H54 (cell line): ENCODE measurements at regions not wholly inside any gene's neighbourhood (a gene's known extent, or its start where the extent isn't known, plus 50 kb on each side); places are given as distances from the start of the nearest gene placed in this dataset.

Source experiments
- DNase-seq: peaks from one replicate; pipeline ENCODE4 v3.0.0; 2011; ENCODE audit warnings: low spot score, mixed read lengths; ENCODE audit not compliant: insufficient read length
- FAIRE-seq: peaks from 3 replicates; lab custom pipeline; 2011; peaks lifted over from hg19 to GRCh38; lab: Jason Lieb, UNC
- POLR2A ChIP-seq: IDR thresholded peaks from 2 replicates; pipeline ENCODE4 v1.6.1; 2011; ENCODE audit warnings: low read depth, mild to moderate bottlenecking, low read length

DNA sequence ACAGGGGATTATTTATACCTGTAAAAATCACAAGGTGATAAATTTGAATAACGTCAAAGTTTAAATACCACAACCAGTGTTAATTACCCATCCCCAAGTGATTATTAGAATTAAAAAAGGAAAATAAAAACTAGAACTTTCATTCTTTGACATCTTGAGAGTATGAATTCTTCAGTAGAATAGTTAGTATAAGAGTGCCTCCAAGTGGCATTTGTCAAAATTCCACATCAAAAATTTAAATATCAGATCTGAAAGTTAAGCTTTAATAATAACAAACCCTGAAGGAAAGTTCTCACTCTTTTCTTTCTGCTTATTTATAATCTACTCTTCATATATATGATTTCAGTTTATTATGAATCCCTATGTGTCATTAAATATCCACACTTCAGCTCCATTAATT lies 273.7 kb upstream of the KYNU start:
- FAIRE-seq (no peak), DNase-seq (no peak)
- TF ChIP-seq POLR2A, result no peak

DNA sequence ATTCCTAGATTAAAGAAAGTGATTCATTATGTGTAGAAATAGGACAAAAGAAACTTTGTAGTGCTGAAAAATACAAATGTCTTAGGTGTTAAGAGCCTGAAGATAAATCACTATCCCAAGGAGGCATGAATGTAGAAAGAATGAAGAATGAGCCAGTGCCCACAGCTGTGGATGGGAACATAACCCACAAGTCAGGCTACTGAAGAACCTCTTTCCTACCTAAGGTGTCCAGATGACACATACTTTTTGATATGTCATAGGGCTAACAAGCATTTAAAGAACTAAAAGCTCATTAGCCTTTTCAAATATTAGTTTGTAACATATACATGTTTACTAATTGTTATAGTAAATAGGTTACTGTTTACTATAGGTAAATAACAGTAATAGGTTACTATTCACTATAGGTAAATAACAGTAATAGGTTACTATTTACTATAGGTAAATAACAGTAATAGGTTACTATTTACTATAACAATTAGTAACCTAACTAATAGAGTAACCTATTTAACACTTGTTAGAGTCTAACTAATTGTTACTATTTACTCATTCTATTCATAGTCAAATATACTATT lies 275.0 kb upstream of the KYNU start:
- DNase-seq (no peak), FAIRE-seq (no peak)
- TF ChIP-seq POLR2A, result no peak

DNA sequence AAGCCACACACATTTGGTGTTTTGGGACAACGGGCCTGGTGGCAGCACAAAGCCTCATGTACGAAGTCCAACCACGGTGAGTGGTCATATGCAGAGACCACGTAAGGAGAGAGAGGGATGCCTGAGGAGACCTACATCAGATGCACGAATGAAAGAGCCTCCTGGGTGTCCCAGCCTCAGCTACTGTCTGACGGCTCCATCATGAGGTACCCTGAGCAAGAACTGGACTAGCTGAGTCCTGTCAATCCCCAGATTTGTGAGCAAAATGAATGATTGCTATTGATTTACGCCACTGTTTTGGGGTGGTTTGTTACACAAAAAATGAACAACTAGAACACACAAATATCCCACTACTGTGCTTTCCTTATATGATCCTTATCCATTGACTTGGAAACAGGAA lies 275.7 kb upstream of the KYNU start:
- FAIRE-seq (no peak), DNase-seq (no peak)
- TF ChIP-seq POLR2A, result no peak

DNA sequence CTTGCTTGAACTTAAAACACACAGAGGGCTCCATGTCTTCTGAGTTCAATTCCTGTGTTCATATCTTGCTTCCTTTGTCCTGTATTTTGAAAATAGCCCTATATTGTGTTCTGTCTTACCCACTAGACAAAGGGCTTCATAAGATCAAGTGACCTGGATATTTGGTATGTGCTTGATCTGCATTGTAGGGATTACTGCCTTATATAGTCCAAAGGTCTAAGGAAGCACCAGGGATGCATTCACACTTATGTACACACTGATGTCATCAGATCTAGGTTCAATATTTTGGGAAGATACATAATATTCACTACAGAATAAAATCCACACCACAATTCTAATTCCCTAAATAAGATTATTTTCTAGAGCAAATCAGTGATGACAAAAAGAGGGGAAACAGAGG lies 278.0 kb upstream of the KYNU start:
- TF ChIP-seq POLR2A, result no peak
- no peak for FAIRE-seq
- no peak for DNase-seq

DNA sequence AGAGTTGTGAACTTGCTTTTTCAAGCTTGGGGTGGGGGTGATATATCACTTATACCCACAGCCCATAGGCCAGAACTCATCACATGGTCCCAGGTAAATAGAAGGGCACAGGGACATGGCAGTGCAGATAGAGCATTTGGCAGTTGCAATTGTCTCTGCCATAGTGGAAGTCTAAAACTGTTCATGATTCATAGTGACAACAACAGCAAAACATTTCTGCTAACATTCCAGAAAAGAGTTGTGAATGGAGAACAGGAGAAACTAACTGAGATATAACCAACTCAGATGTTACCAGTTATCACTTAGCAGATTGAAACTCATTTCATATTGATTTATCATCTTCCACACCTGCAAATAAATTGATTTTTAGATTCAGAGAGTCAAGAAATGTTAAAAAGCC lies 278.6 kb upstream of the KYNU start:
- TF ChIP-seq POLR2A, result no peak
- FAIRE-seq (peak; percentile 75), DNase-seq (no peak)

DNA sequence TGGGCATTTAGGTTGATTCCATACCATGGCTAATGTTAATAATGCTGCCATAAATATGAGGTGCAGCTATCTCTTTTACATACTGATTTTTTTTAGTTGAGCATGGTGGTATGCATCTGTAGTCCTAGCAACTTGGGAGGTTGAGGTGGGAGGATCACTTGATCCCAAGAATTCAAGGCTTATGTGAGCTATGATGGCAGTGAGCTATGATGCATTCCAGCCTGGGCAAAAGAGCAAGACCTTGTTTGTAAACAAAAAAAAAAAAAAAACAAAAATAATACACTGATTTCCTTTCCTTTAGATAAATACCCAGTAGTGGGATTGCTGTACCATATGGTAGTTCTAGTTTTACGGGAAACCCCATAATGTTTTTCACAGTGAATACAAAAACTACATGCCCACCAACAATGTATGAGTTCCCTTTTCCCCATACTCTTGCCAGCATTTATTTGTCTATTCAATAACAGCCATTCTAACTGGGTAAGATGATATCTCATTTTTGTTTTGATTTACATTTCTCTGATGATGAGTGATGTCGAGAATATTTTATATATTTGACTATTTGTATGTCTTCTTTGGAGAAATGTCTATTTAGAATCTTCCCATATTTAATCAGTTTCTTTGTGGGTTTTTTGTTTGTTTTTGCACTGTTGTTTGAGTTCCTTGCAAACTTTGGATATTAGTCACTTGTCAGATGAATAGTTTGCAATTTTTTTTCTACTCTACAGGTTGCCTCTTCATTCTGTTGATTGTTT lies 281.0 kb upstream of the KYNU start:
- FAIRE-seq, result peak; percentile 75
- TF ChIP-seq POLR2A, result no peak
- no peak for DNase-seq

DNA sequence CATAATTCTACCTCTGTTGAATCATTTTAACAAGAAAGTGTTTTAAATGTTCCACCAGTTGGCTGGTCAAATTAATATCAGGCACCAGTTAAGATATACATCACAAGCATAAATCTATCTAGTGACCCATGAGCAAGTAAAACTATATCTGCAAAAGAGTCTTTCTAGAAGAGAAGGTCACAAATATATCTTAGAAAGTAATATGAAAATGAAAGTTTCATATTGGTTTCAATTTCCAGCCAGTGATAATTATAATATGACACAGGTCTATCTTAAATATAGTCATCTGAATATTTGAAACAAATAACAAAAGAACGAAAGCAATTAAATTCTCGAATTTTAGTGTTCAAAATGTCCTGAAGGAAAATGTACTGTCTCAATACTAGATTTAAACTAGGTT lies 282.5 kb upstream of the KYNU start:
- no peak for TF ChIP-seq POLR2A
- DNase-seq, result no peak
- no peak for FAIRE-seq

DNA sequence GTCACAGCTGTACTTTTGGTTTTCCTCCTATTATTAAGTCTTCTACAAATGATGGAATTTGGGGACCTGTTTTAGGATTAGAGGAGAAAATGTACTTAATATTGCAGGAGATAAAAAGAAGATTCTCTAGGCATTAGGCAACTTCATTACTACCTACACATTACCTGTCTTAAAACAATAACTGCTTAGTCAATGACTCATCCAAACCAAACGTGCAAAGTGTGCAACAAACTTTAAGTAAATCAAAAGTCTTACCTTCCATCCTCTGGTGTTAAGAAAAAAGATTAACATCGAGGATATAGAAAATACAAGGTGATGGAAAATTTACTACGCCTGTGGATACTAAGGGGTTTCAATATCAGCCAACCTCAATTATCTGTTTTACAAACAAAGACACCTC lies 285.3 kb upstream of the KYNU start:
- no peak for TF ChIP-seq POLR2A
- FAIRE-seq, result no peak
- no peak for DNase-seq

DNA sequence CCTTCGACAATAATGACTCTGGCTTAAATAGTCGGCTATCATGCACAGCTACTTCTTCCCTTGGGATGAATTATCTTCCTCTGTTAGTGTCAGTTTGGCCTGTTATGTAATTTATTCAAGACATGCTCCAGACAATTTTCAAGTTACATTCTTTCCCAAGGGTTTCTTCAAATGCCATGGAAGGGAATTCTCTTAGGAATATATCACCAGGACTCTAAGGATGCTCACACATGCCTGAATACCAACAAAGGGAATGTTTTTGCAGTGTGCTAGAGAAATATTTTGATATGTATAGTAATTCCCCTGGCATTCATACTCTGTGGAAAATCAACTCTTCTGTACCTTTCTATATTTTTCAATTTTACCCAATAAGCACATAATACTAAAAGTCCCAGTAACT lies 286.0 kb upstream of the KYNU start:
- no peak for FAIRE-seq
- DNase-seq, result no peak
- TF ChIP-seq POLR2A, result no peak

DNA sequence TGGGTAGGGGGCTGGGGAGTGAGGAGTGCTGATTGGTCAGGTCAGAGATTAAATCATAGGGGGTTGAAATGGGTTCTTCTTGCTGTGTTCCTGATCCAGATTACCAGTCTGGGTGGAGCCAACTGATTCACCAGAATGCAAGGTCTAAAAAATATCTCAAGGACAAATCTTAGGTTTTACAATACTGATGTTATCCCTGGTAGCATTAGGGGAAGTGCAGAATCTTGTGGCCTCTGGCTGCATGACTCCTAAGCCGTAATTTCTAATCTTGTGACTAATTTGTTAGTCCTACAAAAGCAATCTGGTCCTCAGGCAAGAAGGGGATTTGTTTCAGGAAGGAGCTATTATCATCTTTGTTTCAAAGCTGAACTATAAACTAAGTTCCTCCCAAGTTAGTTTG lies 289.2 kb upstream of the KYNU start:
- DNase-seq (no peak), FAIRE-seq (no peak)
- TF ChIP-seq POLR2A, result no peak

DNA sequence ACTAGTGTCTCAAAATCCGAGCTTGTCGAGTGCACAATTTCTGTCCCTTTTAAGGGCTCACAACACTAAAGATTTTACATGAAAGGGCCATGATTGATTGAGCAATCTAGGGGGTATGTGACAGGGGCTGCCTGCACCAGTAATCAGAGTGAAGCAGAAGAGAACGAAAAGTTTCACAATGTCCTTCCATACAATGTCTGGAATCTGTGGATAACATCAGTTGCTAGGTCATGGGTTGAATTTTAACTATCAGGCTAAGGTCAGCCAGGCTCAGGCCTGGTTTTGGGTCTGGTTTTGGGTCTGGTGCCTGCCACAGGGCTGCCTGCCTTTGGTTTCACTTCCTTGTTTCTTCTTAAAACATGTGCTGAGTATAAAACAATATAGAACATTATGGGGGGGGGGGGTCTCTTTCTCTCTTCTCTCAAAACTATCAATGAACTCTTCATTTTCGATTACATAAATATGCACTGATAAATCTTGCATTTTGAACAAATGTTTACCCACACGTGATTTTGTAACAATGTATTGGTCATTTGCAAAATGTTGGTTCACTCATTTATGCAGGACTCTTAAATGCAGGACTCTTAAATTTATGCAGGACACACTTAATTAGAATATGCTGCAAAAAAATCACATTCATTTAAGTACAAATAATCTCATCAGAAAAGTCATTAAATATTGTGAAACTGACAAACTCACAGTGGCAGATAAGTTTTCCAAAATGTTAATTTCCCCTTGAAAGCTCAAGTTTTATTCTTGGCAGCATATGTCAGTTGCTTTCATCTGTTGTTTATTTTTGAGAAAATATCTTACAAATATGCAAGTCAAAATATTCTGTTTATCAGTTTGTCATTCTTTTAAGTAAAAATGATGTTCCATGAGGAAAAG lies 290.5 kb upstream of the KYNU start:
- TF ChIP-seq POLR2A, result no peak
- FAIRE-seq (no peak), DNase-seq (no peak)

DNA sequence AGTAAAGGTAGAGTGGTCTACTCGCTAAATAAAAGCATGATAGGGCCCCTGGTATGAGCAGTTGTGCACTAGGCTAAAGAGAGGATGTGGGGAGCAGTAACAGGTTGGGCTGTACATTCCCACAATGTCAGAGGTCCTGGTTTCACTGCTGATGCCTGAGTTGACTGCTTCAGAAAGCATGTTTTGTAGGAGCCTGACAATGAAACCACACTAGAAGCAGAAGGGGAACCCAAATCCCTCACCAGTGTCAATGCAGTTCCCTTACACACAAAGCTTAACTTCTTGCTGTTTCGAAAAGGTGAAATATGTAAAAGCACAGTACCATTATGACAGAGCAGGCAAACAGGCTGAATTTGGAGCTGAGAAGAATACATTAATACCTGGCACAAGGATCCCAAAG lies 291.7 kb upstream of the KYNU start:
- DNase-seq, result no peak
- no peak for TF ChIP-seq POLR2A
- FAIRE-seq, result no peak

DNA sequence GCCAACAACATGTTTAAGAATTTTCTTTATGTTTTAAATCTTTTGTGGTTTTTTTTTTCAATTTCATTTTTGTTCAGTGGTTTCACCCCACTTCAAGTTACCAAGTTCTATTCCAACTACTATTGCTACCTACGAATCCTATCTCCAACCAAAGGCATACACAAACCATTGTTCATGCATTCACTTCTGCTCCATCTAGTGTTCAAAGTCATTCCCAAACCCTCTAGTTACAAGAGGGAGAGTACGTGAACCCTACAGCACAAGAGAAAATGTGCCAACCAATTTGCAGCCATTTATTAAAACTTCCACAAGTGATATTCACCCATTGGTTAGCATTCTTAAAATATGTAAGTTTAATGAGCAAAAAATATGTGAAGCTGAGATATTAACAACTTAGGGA lies 295.1 kb upstream of the KYNU start:
- no peak for TF ChIP-seq POLR2A
- DNase-seq, result no peak
- no peak for FAIRE-seq

DNA sequence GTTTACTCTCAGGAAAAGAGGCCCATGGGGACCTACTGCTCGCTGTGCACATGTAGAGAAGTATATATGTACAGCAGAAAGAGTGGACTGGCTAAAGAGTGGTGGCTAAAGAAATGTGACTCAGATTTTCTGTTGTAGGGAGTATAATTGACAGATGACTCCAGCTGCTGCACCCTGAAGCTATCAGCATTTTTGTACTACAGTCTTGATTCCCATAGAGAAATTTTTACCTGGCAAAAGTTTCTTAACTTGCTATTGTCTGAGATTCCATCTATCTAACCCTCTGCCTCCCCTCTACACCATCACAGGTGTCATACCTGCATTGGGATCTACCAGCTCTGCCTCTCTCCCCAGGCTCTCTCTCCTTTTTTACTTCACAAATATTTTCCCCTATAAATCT lies 296.0 kb upstream of the KYNU start:
- DNase-seq (no peak), FAIRE-seq (no peak)
- TF ChIP-seq POLR2A, result no peak
